Activated naive CD8-positive, alpha-beta T cell (primary cell): ENCODE measurements at regions not wholly inside any gene's neighbourhood (a gene's known extent, or its start where the extent isn't known, plus 50 kb on each side); places are given as distances from the start of the nearest gene placed in this dataset.
"Not testable (repeated sequence)": the region's sequence is repeated elsewhere in the genome, so short reads cannot be mapped to it uniquely, and the experiment has no call there.

Experiments used
- H3K27ac Mint-ChIP-seq: one replicate; pipeline ENCODE4 v1.8.0; 2021; ENCODE audit warnings: mixed read lengths
- H3K27me3 Mint-ChIP-seq: one replicate; pipeline ENCODE4 v1.8.0; 2021; ENCODE audit warnings: mixed read lengths
- H3K36me3 Mint-ChIP-seq: one replicate; pipeline ENCODE4 v1.8.0; 2021; ENCODE audit warnings: mixed read lengths
- H3K4me1 Mint-ChIP-seq: one replicate; pipeline ENCODE4 v1.8.0; 2021; ENCODE audit warnings: low read depth, mixed read lengths
- H3K4me3 Mint-ChIP-seq: one replicate; pipeline ENCODE4 v1.8.0; 2021; ENCODE audit warnings: mild to moderate bottlenecking, mixed read lengths
- H3K9me3 Mint-ChIP-seq: one replicate; pipeline ENCODE4 v1.8.0; 2021; ENCODE audit warnings: low read depth, mixed read lengths

DNA sequence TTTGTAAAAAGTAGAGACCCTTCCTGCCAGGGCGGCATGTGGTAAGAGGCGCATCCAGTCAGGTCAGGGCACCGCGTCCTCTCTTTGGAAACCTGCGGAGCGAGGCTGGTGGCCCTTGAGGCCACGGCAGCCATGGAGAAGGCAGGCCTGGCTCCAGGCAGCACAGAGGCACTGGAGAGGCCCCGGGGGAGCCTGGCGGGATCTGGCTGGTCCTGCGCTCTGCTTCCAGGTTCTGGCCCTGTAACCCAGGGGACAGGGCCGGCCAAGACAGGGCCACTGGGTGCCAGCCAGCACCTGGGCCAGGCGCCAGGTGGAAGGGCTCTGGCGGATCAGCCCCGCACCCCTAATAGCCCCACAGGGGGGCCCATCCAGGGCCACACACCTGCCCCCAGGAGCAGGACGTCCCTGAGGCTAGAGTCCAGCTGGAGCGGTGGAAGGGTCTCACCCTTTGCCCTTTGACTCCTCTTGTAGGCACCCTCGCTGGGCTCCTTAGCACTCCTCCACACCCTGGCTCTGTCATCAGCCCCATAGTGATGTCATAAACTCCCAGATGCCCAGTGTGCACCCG, 272.4 kb upstream of the NRSN1 start:
- H3K36me3 Mint-ChIP-seq, H3K4me3 Mint-ChIP-seq, H3K9me3 Mint-ChIP-seq, H3K27ac Mint-ChIP-seq, H3K27me3 Mint-ChIP-seq, H3K4me1 Mint-ChIP-seq: not testable (repeated sequence)

GRCh38 chr6:23854154-23854553, 271.9 kb upstream of the NRSN1 start:
- H3K4me3 Mint-ChIP-seq, H3K9me3 Mint-ChIP-seq, H3K27me3 Mint-ChIP-seq, H3K4me1 Mint-ChIP-seq, H3K27ac Mint-ChIP-seq, H3K36me3 Mint-ChIP-seq: not testable (repeated sequence)

DNA sequence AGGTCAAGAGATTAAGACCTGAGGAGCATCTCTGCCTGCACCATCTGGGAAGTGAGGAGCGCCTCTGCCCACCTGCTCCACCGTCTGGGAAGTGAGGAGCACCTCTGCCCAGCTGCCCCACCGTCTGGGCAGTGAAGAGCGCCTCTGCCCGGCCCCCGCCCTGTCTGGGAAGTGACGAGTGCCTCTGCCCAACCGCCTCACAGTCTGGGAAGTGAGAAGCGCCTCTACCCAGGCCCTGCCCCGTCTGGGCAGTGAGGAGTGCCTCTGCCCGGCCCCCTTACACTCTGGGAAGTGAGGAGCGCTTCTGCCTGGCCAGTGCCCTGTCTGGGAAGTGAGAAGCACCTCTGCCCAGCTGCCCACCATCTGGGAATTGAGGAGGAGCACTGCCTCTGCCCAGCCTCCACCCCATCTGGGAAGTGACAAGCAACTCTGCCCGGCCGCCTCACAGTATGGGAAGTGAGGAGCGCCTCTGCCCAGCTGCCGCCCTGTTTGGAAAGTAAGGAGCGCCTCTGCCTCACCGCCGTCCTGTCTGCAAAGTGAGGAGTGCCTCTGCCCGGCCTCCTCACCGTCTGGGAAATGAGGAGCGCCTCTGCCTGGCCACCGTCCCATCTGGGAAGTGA, 270.4 kb upstream of the NRSN1 start:
- H3K27me3 Mint-ChIP-seq: no peaks in the 10 kb centered on the region
- H3K4me3 Mint-ChIP-seq: no peak overlapping the region
- peaks cover 6% of the 10 kb centered on the region for H3K9me3 Mint-ChIP-seq
- no peaks in the 10 kb centered on the region for H3K4me1 Mint-ChIP-seq
- no peak overlapping the region for H3K27ac Mint-ChIP-seq
- H3K36me3 Mint-ChIP-seq: no peaks in the 10 kb centered on the region

- H3K27me3 Mint-ChIP-seq: no peaks in the 10 kb centered on the region
- no peaks in the 10 kb centered on the region for H3K36me3 Mint-ChIP-seq
- H3K9me3 Mint-ChIP-seq: no peaks in the 10 kb centered on the region
Observed at GRCh38 chr6:23870496-23870895, 255.5 kb upstream of the NRSN1 start.

GRCh38 chr6:23873161-23873560, 252.9 kb upstream of the NRSN1 start:
- no peak overlapping the region for H3K27ac Mint-ChIP-seq
- H3K9me3 Mint-ChIP-seq: no peaks in the 10 kb centered on the region
- no peak overlapping the region for H3K4me3 Mint-ChIP-seq
- H3K27me3 Mint-ChIP-seq: no peaks in the 10 kb centered on the region
- no peaks in the 10 kb centered on the region for H3K4me1 Mint-ChIP-seq
- no peaks in the 10 kb centered on the region for H3K36me3 Mint-ChIP-seq

More at GRCh38 chr6:23870496-23870895, 255.5 kb upstream of the NRSN1 start:
- H3K4me1 Mint-ChIP-seq: no peaks in the 10 kb centered on the region
- H3K4me3 Mint-ChIP-seq: no peak overlapping the region
- H3K27ac Mint-ChIP-seq: no peak overlapping the region

- Mint-ChIP-seq H3K4me1 (no peaks in the 10 kb centered on the region), H3K4me3 (no peak overlapping the region), H3K36me3 (no peaks in the 10 kb centered on the region), H3K9me3 (no peaks in the 10 kb centered on the region), H3K27me3 (no peaks in the 10 kb centered on the region), H3K27ac (no peak overlapping the region)
Observed at GRCh38 chr6:23875006-23875405, 251.0 kb upstream of the NRSN1 start.

GRCh38 chr6:23879816-23880215, 246.2 kb upstream of the NRSN1 start:
- no peak overlapping the region for H3K27ac Mint-ChIP-seq
- H3K9me3 Mint-ChIP-seq: no peaks in the 10 kb centered on the region
- H3K4me3 Mint-ChIP-seq: no peak overlapping the region
- H3K36me3 Mint-ChIP-seq: no peaks in the 10 kb centered on the region
- H3K27me3 Mint-ChIP-seq: no peaks in the 10 kb centered on the region
- H3K4me1 Mint-ChIP-seq: no peaks in the 10 kb centered on the region

- H3K36me3 Mint-ChIP-seq: no peaks in the 10 kb centered on the region
- no peak overlapping the region for H3K4me3 Mint-ChIP-seq
- H3K27me3 Mint-ChIP-seq: no peaks in the 10 kb centered on the region
- H3K27ac Mint-ChIP-seq: no peak overlapping the region
- no peaks in the 10 kb centered on the region for H3K4me1 Mint-ChIP-seq
- H3K9me3 Mint-ChIP-seq: peaks cover 3% of the 10 kb centered on the region
Observed at GRCh38 chr6:23890543-23891227, 235.3 kb upstream of the NRSN1 start.

GRCh38 chr6:23905133-23905815, 220.7 kb upstream of the NRSN1 start:
- H3K36me3 Mint-ChIP-seq: no peaks in the 10 kb centered on the region

GRCh38 chr6:23910420-23910819, 215.6 kb upstream of the NRSN1 start:
- Mint-ChIP-seq H3K36me3 (no peaks in the 10 kb centered on the region), H3K9me3 (no peaks in the 10 kb centered on the region), H3K27me3 (no peaks in the 10 kb centered on the region), H3K4me3 (no peak overlapping the region), H3K4me1 (no peaks in the 10 kb centered on the region), H3K27ac (no peak overlapping the region)

More at GRCh38 chr6:23905133-23905815, 220.7 kb upstream of the NRSN1 start:
- no peak overlapping the region for H3K4me3 Mint-ChIP-seq
- no peaks in the 10 kb centered on the region for H3K4me1 Mint-ChIP-seq
- no peak overlapping the region for H3K27ac Mint-ChIP-seq
- H3K9me3 Mint-ChIP-seq: peaks cover 3% of the 10 kb centered on the region
- no peaks in the 10 kb centered on the region for H3K27me3 Mint-ChIP-seq

DNA sequence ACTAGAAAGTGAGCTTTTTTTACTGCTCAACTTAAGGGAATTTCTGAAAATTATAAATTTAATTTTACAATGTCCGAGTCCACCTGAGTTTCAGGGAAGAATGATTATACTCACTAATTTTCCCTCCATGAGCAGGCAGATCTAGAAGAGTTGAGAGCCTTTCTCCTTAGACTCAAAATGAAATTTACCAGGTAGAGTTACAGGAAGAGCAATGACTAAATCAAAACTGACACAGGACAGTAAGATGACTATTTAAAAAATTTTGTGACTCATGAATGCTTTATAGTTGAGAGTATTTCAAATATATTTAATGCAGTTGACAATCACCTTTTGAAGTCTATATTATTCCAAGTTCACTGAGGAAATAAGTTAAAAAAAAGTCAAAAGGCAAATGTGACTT, 198.1 kb upstream of the NRSN1 start:
- H3K27ac Mint-ChIP-seq: no peak overlapping the region
- no peaks in the 10 kb centered on the region for H3K4me1 Mint-ChIP-seq
- no peak overlapping the region for H3K4me3 Mint-ChIP-seq
- no peaks in the 10 kb centered on the region for H3K27me3 Mint-ChIP-seq
- H3K9me3 Mint-ChIP-seq: peaks cover 7% of the 10 kb centered on the region
- no peaks in the 10 kb centered on the region for H3K36me3 Mint-ChIP-seq

GRCh38 chr6:23929201-23929600, 196.8 kb upstream of the NRSN1 start:
- H3K4me1 Mint-ChIP-seq: no peaks in the 10 kb centered on the region
- no peak overlapping the region for H3K4me3 Mint-ChIP-seq
- no peak overlapping the region for H3K27ac Mint-ChIP-seq
- H3K27me3 Mint-ChIP-seq: no peaks in the 10 kb centered on the region
- H3K9me3 Mint-ChIP-seq: peaks cover 7% of the 10 kb centered on the region
- no peaks in the 10 kb centered on the region for H3K36me3 Mint-ChIP-seq

- H3K4me1 Mint-ChIP-seq: no peaks in the 10 kb centered on the region
- H3K4me3 Mint-ChIP-seq: no peak overlapping the region
- H3K27ac Mint-ChIP-seq: no peak overlapping the region
- H3K9me3 Mint-ChIP-seq: no peaks in the 10 kb centered on the region
- no peaks in the 10 kb centered on the region for H3K36me3 Mint-ChIP-seq
- no peaks in the 10 kb centered on the region for H3K27me3 Mint-ChIP-seq
Observed at GRCh38 chr6:23940466-23940865, 185.5 kb upstream of the NRSN1 start.

DNA sequence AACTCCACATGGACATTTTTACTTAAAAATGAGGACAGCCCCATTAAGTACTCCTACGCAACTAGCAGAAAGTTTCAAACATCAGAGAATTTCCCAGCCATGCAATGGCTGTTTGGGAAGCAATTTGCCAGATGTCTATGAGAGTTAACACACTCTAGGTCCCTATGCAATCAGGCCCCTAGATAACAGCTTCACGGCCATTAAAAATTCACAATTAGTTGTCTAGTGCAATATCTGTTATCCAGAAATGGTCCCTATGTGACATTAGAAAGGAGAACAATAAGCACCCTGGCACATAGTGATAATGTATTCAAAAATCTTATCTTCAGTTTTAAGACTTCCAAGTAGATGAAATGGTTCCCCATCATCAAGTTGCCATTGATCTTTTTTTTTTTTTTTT, 174.3 kb upstream of the NRSN1 start:
- H3K36me3 Mint-ChIP-seq: no peaks in the 10 kb centered on the region
- no peak overlapping the region for H3K4me3 Mint-ChIP-seq
- H3K27me3 Mint-ChIP-seq: no peaks in the 10 kb centered on the region
- H3K9me3 Mint-ChIP-seq: no peaks in the 10 kb centered on the region
- H3K27ac Mint-ChIP-seq: no peak overlapping the region
- H3K4me1 Mint-ChIP-seq: no peaks in the 10 kb centered on the region

DNA sequence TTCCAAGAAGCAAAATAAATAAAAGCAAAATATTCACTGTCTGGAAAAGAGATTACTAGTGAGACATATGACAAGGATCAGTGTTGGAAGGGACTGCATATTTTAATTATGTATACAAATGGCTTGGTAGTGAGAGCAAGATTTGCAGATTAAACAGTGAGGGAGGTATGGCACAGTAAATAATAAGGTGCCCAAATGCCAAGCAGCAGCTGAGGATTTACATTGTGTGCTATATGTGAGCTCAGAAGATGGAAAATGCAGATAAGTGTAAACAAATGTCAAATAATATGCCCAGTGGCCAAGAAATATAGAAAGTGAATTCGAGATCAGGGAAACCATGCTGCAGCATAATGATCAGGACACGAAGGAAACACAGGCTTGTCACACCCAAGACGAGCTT, 173.8 kb upstream of the NRSN1 start:
- Mint-ChIP-seq H3K27ac (no peak overlapping the region), H3K4me1 (no peaks in the 10 kb centered on the region), H3K9me3 (no peaks in the 10 kb centered on the region), H3K4me3 (no peak overlapping the region), H3K27me3 (no peaks in the 10 kb centered on the region), H3K36me3 (no peaks in the 10 kb centered on the region)
